Naive thymus-derived CD4-positive, alpha-beta T cell (primary cell): ENCODE measurements at regions not wholly inside any gene's neighbourhood (a gene's known extent, or its start where the extent isn't known, plus 50 kb on each side); places are given as distances from the start of the nearest gene placed in this dataset.

ENCODE experiments used
- ATAC-seq: fragments of 150-1000 bp; cut with Tn5 transposase; 2 replicates; pipeline ENCODE4 v1.10.0; 2021; ENCODE audit warnings: mild to moderate bottlenecking, moderate library complexity
- CTCF ChIA-PET: fragments of 350-600 bp; sonication (Branson Sonifier 250); formaldehyde crosslinking; loops from one replicate; lab custom pipeline; 2021; ENCODE audit warnings: antibody characterized with exemption; lab: Charles Lee
- POLR2A ChIA-PET: fragments of 350-600 bp; sonication (Branson Sonifier 250); formaldehyde crosslinking; loops from one replicate; lab custom pipeline; 2021; ENCODE audit warnings: antibody characterized with exemption, inconsistent platforms; lab: Charles Lee
- DNase-seq, 9 donors: peaks; one replicate each; pipeline versions ENCODE4 v3.0.0 to v3.0.0-alpha.2; 2020 to 2022; ENCODE audit warnings: mixed read lengths in 1 of 9
- H3K27ac ChIP-seq: one replicate; pipeline ENCODE4 v1.7.0; 2013; ENCODE audit warnings: mild to moderate bottlenecking, low read depth, low read length, moderate library complexity
- H3K27me3 ChIP-seq, 2 donors: one replicate each; pipeline ENCODE4 v1.7.0; 2013; ENCODE audit warnings: low read length in 2 of 2, mild to moderate bottlenecking in 2 of 2, moderate library complexity in 2 of 2; ENCODE audit not compliant: control insufficient read depth in 2 of 2, insufficient read depth in 2 of 2
- H3K36me3 ChIP-seq, 3 experiments: 1 replicate in 2 of 3; 2 replicates in 1 of 3; pipeline ENCODE4 v1.7.0; 2013; ENCODE audit warnings: low read length in 3 of 3, mild to moderate bottlenecking in 3 of 3, moderate library complexity in 1 of 3; ENCODE audit not compliant: insufficient read depth in 3 of 3, control insufficient read depth in 2 of 3
- H3K4me1 ChIP-seq, 2 donors: one replicate each; pipeline ENCODE4 v1.7.0; 2013; ENCODE audit warnings: low read length in 2 of 2, mild to moderate bottlenecking in 2 of 2, moderate library complexity in 1 of 2; ENCODE audit not compliant: control insufficient read depth in 2 of 2, insufficient read depth in 2 of 2
- H3K4me3 ChIP-seq: 2 replicates; pipeline ENCODE4 v1.7.0; 2013; ENCODE audit warnings: mild to moderate bottlenecking, low read length
- H3K9me3 ChIP-seq, 3 experiments: 1 replicate in 2 of 3; 2 replicates in 1 of 3; pipeline ENCODE4 v1.7.0; 2013; ENCODE audit warnings: low read length in 3 of 3; ENCODE audit not compliant: control insufficient read depth in 2 of 3
- H3K27ac Mint-ChIP-seq, 9 donors: one replicate each; pipeline ENCODE4 v1.8.0; 2020 to 2022; ENCODE audit warnings: mixed read lengths in 9 of 9, mild to moderate bottlenecking in 8 of 9, moderate library complexity in 5 of 9, inconsistent platforms in 2 of 9
- H3K27me3 Mint-ChIP-seq, 5 donors: one replicate each; pipeline ENCODE4 v1.8.0; 2021 to 2022; ENCODE audit warnings: mixed read lengths in 5 of 5, mild to moderate bottlenecking in 1 of 5
- H3K36me3 Mint-ChIP-seq, 5 donors: one replicate each; pipeline ENCODE4 v1.8.0; 2020 to 2022; ENCODE audit warnings: mixed read lengths in 5 of 5, mild to moderate bottlenecking in 3 of 5, inconsistent platforms in 1 of 5
- H3K4me1 Mint-ChIP-seq, 7 donors: one replicate each; pipeline ENCODE4 v1.8.0; 2020 to 2022; ENCODE audit warnings: mixed read lengths in 7 of 7, mild to moderate bottlenecking in 3 of 7, inconsistent platforms in 1 of 7
- H3K4me3 Mint-ChIP-seq, 10 donors: one replicate each; pipeline ENCODE4 v1.8.0; 2020 to 2022; ENCODE audit warnings: mild to moderate bottlenecking in 10 of 10, mixed read lengths in 10 of 10, moderate library complexity in 6 of 10, inconsistent platforms in 2 of 10
- H3K9me3 Mint-ChIP-seq, 11 donors: one replicate each; pipeline ENCODE4 v1.8.0; 2020 to 2022; ENCODE audit warnings: mixed read lengths in 11 of 11, mild to moderate bottlenecking in 4 of 11, inconsistent platforms in 1 of 11, moderate library complexity in 1 of 11
- intact Hi-C, 2 donors: fragments of 100-400 bp; cut with micrococcal nuclease; formaldehyde crosslinking; loops; one replicate each; pipeline ENCODE4 v1.15.1; 2023

GRCh38 chr16:48836636-48837035 is 226.7 kb upstream of the N4BP1 start:
- POLR2A ChIA-PET = no interaction called here

GRCh38 chr16:48836067-48836466 is 226.1 kb upstream of the N4BP1 start:
- H3K4me1 ChIP-seq = no peaks in the 10 kb centered on the region
- Mint-ChIP-seq H3K4me3 (no peak overlapping the region), H3K27me3 (no peaks in the 10 kb centered on the region), H3K27ac (no peak overlapping the region), H3K9me3 (peaks cover 0 to 10% (median 2%) of the 10 kb centered on the region in 11 donors), H3K4me1 (no peaks in the 10 kb centered on the region), H3K36me3 (peaks cover 0 to 4% (median 0%) of the 10 kb centered on the region in 5 donors)
- H3K9me3 ChIP-seq = no peaks in the 10 kb centered on the region
- H3K27me3 ChIP-seq = no peaks in the 10 kb centered on the region
- no peak overlapping the region for H3K4me3 ChIP-seq
- intact Hi-C loops = no loop called here
- no peaks in the 10 kb centered on the region for H3K36me3 ChIP-seq
- ChIA-PET POLR2A (no interaction called here), CTCF (no interaction called here)
- H3K27ac ChIP-seq = no peak overlapping the region
- DNase-seq (no peak), ATAC-seq (no peak)

More at GRCh38 chr16:48836636-48837035, 226.7 kb upstream of the N4BP1 start:
- Histone ChIP-seq H3K4me3 (no peak overlapping the region), H3K27me3 (no peaks in the 10 kb centered on the region), H3K9me3 (no peaks in the 10 kb centered on the region), H3K4me1 (no peaks in the 10 kb centered on the region), H3K27ac (no peak overlapping the region), H3K36me3 (no peaks in the 10 kb centered on the region)
- no peak for ATAC-seq
- CTCF ChIA-PET = no interaction called here
- no peak overlapping the region for H3K4me3 Mint-ChIP-seq
- no peaks in the 10 kb centered on the region for H3K36me3 Mint-ChIP-seq
- no peaks in the 10 kb centered on the region for H3K4me1 Mint-ChIP-seq
- H3K9me3 Mint-ChIP-seq = peaks cover 0 to 7% (median 2%) of the 10 kb centered on the region in 11 donors
- no peaks in the 10 kb centered on the region for H3K27me3 Mint-ChIP-seq
- H3K27ac Mint-ChIP-seq = no peak overlapping the region
- no peak for DNase-seq
- intact Hi-C loops = no loop called here

GRCh38 chr16:48834576-48834975 is 224.6 kb upstream of the N4BP1 start:
- Histone ChIP-seq H3K9me3 (no peaks in the 10 kb centered on the region), H3K4me3 (no peak overlapping the region), H3K27me3 (no peaks in the 10 kb centered on the region), H3K4me1 (no peaks in the 10 kb centered on the region), H3K36me3 (no peaks in the 10 kb centered on the region), H3K27ac (no peak overlapping the region)
- CTCF ChIA-PET = no interaction called here
- Mint-ChIP-seq H3K27me3 (no peaks in the 10 kb centered on the region), H3K36me3 (peaks cover 0 to 4% (median 0%) of the 10 kb centered on the region in 5 donors), H3K4me3 (no peak overlapping the region), H3K4me1 (no peaks in the 10 kb centered on the region), H3K27ac (no peak overlapping the region), H3K9me3 (peaks cover 0 to 7% (median 2%) of the 10 kb centered on the region in 11 donors)
- ATAC-seq (no peak), DNase-seq (no peak)
- intact Hi-C loops = no loop called here
- POLR2A ChIA-PET = no interaction called here

GRCh38 chr16:48833461-48833860 is 223.5 kb upstream of the N4BP1 start:
- POLR2A ChIA-PET = no interaction called here
- Mint-ChIP-seq H3K4me3 (no peak overlapping the region), H3K36me3 (peaks cover 0 to 4% (median 0%) of the 10 kb centered on the region in 5 donors), H3K4me1 (no peaks in the 10 kb centered on the region), H3K27ac (no peak overlapping the region), H3K27me3 (no peaks in the 10 kb centered on the region), H3K9me3 (peaks cover 0 to 7% (median 2%) of the 10 kb centered on the region in 11 donors)
- no peak overlapping the region for H3K4me3 ChIP-seq
- no peaks in the 10 kb centered on the region for H3K4me1 ChIP-seq
- no peaks in the 10 kb centered on the region for H3K36me3 ChIP-seq
- intact Hi-C loops = no loop called here
- H3K27ac ChIP-seq = no peak overlapping the region
- ATAC-seq (no peak), DNase-seq (no peak)
- CTCF ChIA-PET = no interaction called here
- H3K27me3 ChIP-seq = no peaks in the 10 kb centered on the region
- H3K9me3 ChIP-seq = no peaks in the 10 kb centered on the region

- DNase-seq (no peak), ATAC-seq (no peak)
- H3K27ac Mint-ChIP-seq = no peak overlapping the region
- intact Hi-C loops = no loop called here
- Histone ChIP-seq H3K36me3 (no peaks in the 10 kb centered on the region), H3K27ac (no peak overlapping the region), H3K9me3 (no peaks in the 10 kb centered on the region), H3K27me3 (no peaks in the 10 kb centered on the region), H3K4me1 (no peaks in the 10 kb centered on the region), H3K4me3 (no peak overlapping the region)
- H3K4me1 Mint-ChIP-seq = no peaks in the 10 kb centered on the region
- no peak overlapping the region for H3K4me3 Mint-ChIP-seq
- POLR2A ChIA-PET = no interaction called here
- peaks cover 0 to 6% (median 0%) of the 10 kb centered on the region in 5 donors for H3K27me3 Mint-ChIP-seq
- peaks cover 0 to 4% (median 0%) of the 10 kb centered on the region in 5 donors for H3K36me3 Mint-ChIP-seq
- CTCF ChIA-PET = no interaction called here
- H3K9me3 Mint-ChIP-seq = peaks cover 0 to 12% (median 5%) of the 10 kb centered on the region in 11 donors
Observed at GRCh38 chr16:48831076-48831722, 221.2 kb upstream of the N4BP1 start.

GRCh38 chr16:48829336-48830310 is 219.6 kb upstream of the N4BP1 start:
- ChIA-PET CTCF (no interaction called here), POLR2A (no interaction called here)
- Mint-ChIP-seq H3K9me3 (peaks cover 0 to 12% (median 4%) of the 10 kb centered on the region in 11 donors), H3K36me3 (peaks cover 0 to 4% (median 0%) of the 10 kb centered on the region in 5 donors), H3K4me1 (no peaks in the 10 kb centered on the region), H3K27me3 (peaks cover 0 to 7% (median 4%) of the 10 kb centered on the region in 5 donors), H3K27ac (no peak overlapping the region), H3K4me3 (no peak overlapping the region)
- Histone ChIP-seq H3K27ac (no peak overlapping the region), H3K9me3 (no peaks in the 10 kb centered on the region), H3K4me3 (no peak overlapping the region), H3K4me1 (no peaks in the 10 kb centered on the region), H3K36me3 (no peaks in the 10 kb centered on the region), H3K27me3 (no peaks in the 10 kb centered on the region)
- DNase-seq (no peak), ATAC-seq (no peak)
- intact Hi-C loops = no loop called here
